ENCODE measurements at regions not wholly inside any gene's neighbourhood (a gene's known extent, or its start where the extent isn't known, plus 50 kb on each side); places are given as distances from the start of the nearest gene placed in this dataset.

DNA sequence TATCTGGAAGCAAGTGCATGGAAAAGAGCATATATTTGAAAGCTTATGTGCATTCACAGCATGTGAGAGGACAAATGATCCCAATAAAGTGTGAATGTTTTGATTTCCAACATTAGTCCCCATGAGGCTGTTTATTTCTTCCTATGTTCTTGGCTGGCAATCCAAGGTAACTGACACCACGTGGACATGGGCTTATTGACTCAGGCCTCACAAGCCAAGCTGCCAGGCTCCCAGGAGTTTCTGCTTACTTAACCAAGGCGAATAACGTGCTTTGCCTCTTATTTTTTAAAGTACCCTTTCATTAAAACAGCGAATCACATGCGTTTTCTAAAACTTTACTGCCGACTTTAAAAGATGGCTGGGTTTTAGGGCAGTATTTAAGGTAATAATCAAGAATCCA lies 441.7 kb downstream of the FUT8 start:
- Histone ChIP-seq H4K20me1 (ENCODE audit: low read depth) (no peaks in the 10 kb centered on the region), H3K36me3 (no peaks in the 10 kb centered on the region), H3F3A (ENCODE audit: low read depth) (peaks cover 8% of the 10 kb centered on the region), H3K4me3 (no peak overlapping the region), H3K27ac (no peak overlapping the region), H2AFZ (replicated peaks) (no peak overlapping the region), H3K9ac (no peak overlapping the region), H3K9me3 (ENCODE audit: low read depth) (no peaks in the 10 kb centered on the region), H3K27me3 (peaks cover 31% of the 10 kb centered on the region), H3K4me1 (peaks cover 10% of the 10 kb centered on the region), H3K79me2 (ENCODE audit: low read depth) (no peaks in the 10 kb centered on the region), H3K4me2 (no peak overlapping the region)
- Mint-ChIP-seq H3K4me1 (peaks cover 22% of the 10 kb centered on the region), H3K27me3 (ENCODE audit: insufficient read depth, low read depth) (peaks cover 23% of the 10 kb centered on the region), H3K9me3 (peaks cover 17% of the 10 kb centered on the region), H3K36me3 (peaks cover 1% of the 10 kb centered on the region), H3K27ac (no peak overlapping the region), H3K4me3 (no peak overlapping the region)
- TF ChIP-seq EZH2phosphoT487 (IDR thresholded peaks at IDR 0.05) (no peak), EZH2 (IDR thresholded peaks at IDR 0.05) (no peak)
- TF ChIP-seq, protein P1, sequence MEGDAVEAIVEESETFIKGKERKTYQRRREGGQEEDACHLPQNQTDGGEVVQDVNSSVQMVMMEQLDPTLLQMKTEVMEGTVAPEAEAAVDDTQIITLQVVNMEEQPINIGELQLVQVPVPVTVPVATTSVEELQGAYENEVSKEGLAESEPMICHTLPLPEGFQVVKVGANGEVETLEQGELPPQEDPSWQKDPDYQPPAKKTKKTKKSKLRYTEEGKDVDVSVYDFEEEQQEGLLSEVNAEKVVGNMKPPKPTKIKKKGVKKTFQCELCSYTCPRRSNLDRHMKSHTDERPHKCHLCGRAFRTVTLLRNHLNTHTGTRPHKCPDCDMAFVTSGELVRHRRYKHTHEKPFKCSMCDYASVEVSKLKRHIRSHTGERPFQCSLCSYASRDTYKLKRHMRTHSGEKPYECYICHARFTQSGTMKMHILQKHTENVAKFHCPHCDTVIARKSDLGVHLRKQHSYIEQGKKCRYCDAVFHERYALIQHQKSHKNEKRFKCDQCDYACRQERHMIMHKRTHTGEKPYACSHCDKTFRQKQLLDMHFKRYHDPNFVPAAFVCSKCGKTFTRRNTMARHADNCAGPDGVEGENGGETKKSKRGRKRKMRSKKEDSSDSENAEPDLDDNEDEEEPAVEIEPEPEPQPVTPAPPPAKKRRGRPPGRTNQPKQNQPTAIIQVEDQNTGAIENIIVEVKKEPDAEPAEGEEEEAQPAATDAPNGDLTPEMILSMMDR (IDR thresholded peaks at IDR 0.05) = no peak
- no peak for DNase-seq (ENCODE audit: low spot score)

DNA sequence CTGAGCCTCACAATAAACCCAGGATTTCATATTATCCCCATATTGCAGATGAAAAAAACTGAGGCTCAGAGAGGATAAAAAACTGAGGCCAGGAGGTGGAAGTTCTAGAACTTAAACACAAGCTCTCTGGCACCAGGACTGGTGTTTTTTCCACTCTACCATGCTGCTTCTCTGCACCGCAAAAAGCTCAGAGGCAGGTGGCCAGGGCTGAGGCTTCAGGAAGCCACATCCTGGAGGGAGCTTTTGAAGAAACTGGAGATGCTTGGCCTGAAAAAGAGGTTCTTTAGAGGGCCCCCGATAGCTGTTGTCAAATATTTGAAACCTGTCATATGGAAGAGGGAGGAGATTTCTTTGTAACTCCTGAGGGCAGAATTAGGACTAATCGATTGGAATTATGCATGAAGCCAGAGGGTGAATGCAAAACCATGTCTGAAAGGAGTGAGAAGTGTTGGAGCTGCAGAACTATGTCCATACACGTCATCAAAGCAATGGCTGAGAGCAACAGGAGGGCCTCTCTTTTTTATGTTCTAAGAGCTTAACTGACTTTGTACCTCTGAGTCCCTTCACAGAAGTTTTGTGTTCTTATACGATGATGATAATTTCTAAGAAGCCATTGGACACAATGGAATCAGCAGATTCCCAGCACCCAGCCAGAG lies 448.6 kb downstream of the FUT8 start:
- Mint-ChIP-seq H3K4me1 (peaks cover 22% of the 10 kb centered on the region), H3K36me3 (no peaks in the 10 kb centered on the region), H3K27me3 (ENCODE audit: insufficient read depth, low read depth) (peaks cover 6% of the 10 kb centered on the region), H3K4me3 (no peak overlapping the region), H3K27ac (peak overlapping the region; percentile 4), H3K9me3 (peaks cover 9% of the 10 kb centered on the region)
- TF ChIP-seq EZH2 (IDR thresholded peaks at IDR 0.05) = no peak
- no peak for TF ChIP-seq EZH2phosphoT487 (IDR thresholded peaks at IDR 0.05)
- H3K27me3 ChIP-seq = no peaks in the 10 kb centered on the region
- no peaks in the 10 kb centered on the region for H3K36me3 ChIP-seq
- no peaks in the 10 kb centered on the region for H4K20me1 ChIP-seq (ENCODE audit: low read depth)
- no peak for DNase-seq (ENCODE audit: low spot score)
- no peaks in the 10 kb centered on the region for H3K9me3 ChIP-seq (ENCODE audit: low read depth)
- H3K79me2 ChIP-seq (ENCODE audit: low read depth) = no peaks in the 10 kb centered on the region
- no peaks in the 10 kb centered on the region for H3F3A ChIP-seq (ENCODE audit: low read depth)
- no peaks in the 10 kb centered on the region for H3K4me1 ChIP-seq
- no peak overlapping the region for H3K27ac ChIP-seq
- no peak overlapping the region for H2AFZ ChIP-seq (replicated peaks)
- H3K9ac ChIP-seq = no peak overlapping the region
- H3K4me3 ChIP-seq = no peak overlapping the region
- H3K4me2 ChIP-seq = no peak overlapping the region

DNA sequence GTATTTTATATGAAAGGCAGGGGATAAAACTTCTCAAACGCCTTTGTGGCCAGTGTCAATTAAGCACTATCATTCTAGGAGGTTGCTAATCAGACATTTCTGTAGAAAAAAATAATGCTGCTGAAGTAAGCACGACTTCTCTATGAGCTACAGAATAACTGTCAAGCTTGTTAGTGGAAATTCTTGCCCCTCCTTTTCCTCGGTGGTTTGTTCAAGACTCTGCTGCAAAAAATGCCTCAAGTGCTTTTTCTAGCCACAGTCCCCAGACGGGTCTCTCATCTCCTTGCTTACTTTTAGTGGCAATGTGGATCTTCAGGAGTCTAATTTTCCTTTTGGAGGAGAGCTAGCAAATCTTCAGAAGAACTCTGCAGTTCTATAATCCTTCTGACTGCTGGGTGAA lies 452.0 kb downstream of the FUT8 start:
- H3K4me1 ChIP-seq = no peaks in the 10 kb centered on the region
- no peaks in the 10 kb centered on the region for H3F3A ChIP-seq (ENCODE audit: low read depth)
- TF ChIP-seq, protein P1 (IDR thresholded peaks at IDR 0.05) = no peak
- TF ChIP-seq EZH2 (IDR thresholded peaks at IDR 0.05) = no peak
- TF ChIP-seq EZH2phosphoT487 (IDR thresholded peaks at IDR 0.05) = no peak
- H3K4me2 ChIP-seq = no peak overlapping the region
- Mint-ChIP-seq H3K4me3 (no peak overlapping the region), H3K27ac (no peak overlapping the region), H3K4me1 (peaks cover 22% of the 10 kb centered on the region), H3K36me3 (no peaks in the 10 kb centered on the region), H3K9me3 (peaks cover 6% of the 10 kb centered on the region), H3K27me3 (ENCODE audit: insufficient read depth, low read depth) (peaks cover 8% of the 10 kb centered on the region)
- no peaks in the 10 kb centered on the region for H3K79me2 ChIP-seq (ENCODE audit: low read depth)
- H3K4me3 ChIP-seq = no peak overlapping the region
- no peaks in the 10 kb centered on the region for H4K20me1 ChIP-seq (ENCODE audit: low read depth)
- no peak overlapping the region for H3K9ac ChIP-seq
- no peaks in the 10 kb centered on the region for H3K9me3 ChIP-seq (ENCODE audit: low read depth)
- H2AFZ ChIP-seq (replicated peaks) = no peak overlapping the region
- no peaks in the 10 kb centered on the region for H3K36me3 ChIP-seq
- DNase-seq (ENCODE audit: low spot score) = no peak
- no peak overlapping the region for H3K27ac ChIP-seq
- H3K27me3 ChIP-seq = no peaks in the 10 kb centered on the region

DNA sequence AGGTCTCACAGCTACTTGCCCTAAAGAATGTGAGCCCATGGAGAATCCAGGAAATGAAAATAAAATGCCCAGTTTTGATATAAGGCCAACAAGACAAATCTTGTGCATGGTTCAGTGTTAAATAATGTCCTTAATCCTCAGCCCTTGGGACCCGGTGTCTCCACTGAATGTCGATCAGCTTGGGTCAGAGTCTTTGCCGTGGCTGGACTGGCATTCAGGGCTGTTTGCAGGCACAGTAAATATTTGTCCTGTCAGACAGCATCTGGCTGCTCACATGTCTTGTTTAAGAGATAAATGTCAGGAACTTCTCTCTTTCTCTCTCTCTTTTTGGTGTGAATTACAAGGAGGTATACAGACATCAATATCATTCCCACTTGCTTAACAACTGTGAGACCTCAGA lies 452.5 kb downstream of the FUT8 start:
- TF ChIP-seq EZH2 (IDR thresholded peaks at IDR 0.05) (no peak), EZH2phosphoT487 (IDR thresholded peaks at IDR 0.05) (no peak)
- TF ChIP-seq, protein P1 (IDR thresholded peaks at IDR 0.05) = no peak
- H3K27me3 Mint-ChIP-seq (ENCODE audit: insufficient read depth, low read depth) = peaks cover 8% of the 10 kb centered on the region
- no peaks in the 10 kb centered on the region for H3K4me1 ChIP-seq
- no peak overlapping the region for H3K27ac ChIP-seq
- H3K79me2 ChIP-seq (ENCODE audit: low read depth) = no peaks in the 10 kb centered on the region
- no peaks in the 10 kb centered on the region for H4K20me1 ChIP-seq (ENCODE audit: low read depth)
- H3K9ac ChIP-seq = no peak overlapping the region
- no peak overlapping the region for H3K4me3 ChIP-seq
- no peak overlapping the region for H3K4me3 Mint-ChIP-seq
- DNase-seq (ENCODE audit: low spot score) = no peak
- H3K4me1 Mint-ChIP-seq = peaks cover 22% of the 10 kb centered on the region
- no peaks in the 10 kb centered on the region for H3K27me3 ChIP-seq
- no peak overlapping the region for H2AFZ ChIP-seq (replicated peaks)
- no peak overlapping the region for H3K27ac Mint-ChIP-seq
- no peaks in the 10 kb centered on the region for H3K36me3 Mint-ChIP-seq
- no peaks in the 10 kb centered on the region for H3F3A ChIP-seq (ENCODE audit: low read depth)
- H3K36me3 ChIP-seq = no peaks in the 10 kb centered on the region
- no peak overlapping the region for H3K4me2 ChIP-seq
- H3K9me3 ChIP-seq (ENCODE audit: low read depth) = no peaks in the 10 kb centered on the region
- H3K9me3 Mint-ChIP-seq = peaks cover 6% of the 10 kb centered on the region

Data from neural progenitor cell (in vitro differentiated cells).